K562 (cell line): ENCODE measurements at regions not wholly inside any gene's neighbourhood (a gene's known extent, or its start where the extent isn't known, plus 50 kb on each side); places are given as distances from the start of the nearest gene placed in this dataset.

ENCODE experiments used
- ATAC-seq: fragments of 200-7000 bp; cut with Tn5 transposase; 3 replicates; pipeline ENCODE4 v1.9.1; 2020; ENCODE audit warnings: moderate library complexity
- BruUV-seq: library from RNA; stranded (reverse); fragments of 400-500 nt; replicated peaks from 2 replicates; lab custom pipeline; 2021; lab: Mats Ljungman, UMichigan
- CTCF ChIA-PET: fragments of 300-600 bp; formaldehyde crosslinking; extraction: SDS; loops from one replicate; lab custom pipeline; 2021; ENCODE audit warnings: low intra/inter-chr PET ratio; lab: Yijun Ruan, JAX
- POLR2A ChIA-PET: fragments of 300-600, 350-650 bp; sonication (Branson Sonifier 250); formaldehyde crosslinking; extraction: SDS; loops from one replicate; lab custom pipeline; 2021; ENCODE audit warnings: antibody characterized with exemption, inconsistent platforms; lab: Yijun Ruan, JAX
- DNase-seq, 4 experiments: peaks; one replicate each; pipeline versions ENCODE4 v3.0.0 to v3.0.0-alpha.2; 2011 to 2018; ENCODE audit warnings: low spot score in 3 of 4, mixed read lengths in 3 of 4; ENCODE audit errors: extremely low read depth in 1 of 4
- FAIRE-seq: peaks from 2 replicates; lab custom pipeline; 2011; peaks lifted over from hg19 to GRCh38; lab: Jason Lieb, UNC
- H2AFZ ChIP-seq: 2 replicates; pipeline ENCODE4 v1.6.0; 2011; ENCODE audit warnings: low read depth, low read length, control low read depth, inconsistent platforms
- H3K27ac ChIP-seq: fragments of 200-600 bp; 3 replicates; pipeline ENCODE4 v1.8.0; 2011; ENCODE audit warnings: low read depth, mild to moderate bottlenecking, control low read depth, inconsistent platforms, low read length, moderate library complexity, mixed read lengths; ENCODE audit errors: extremely low read depth
- H3K27me3 ChIP-seq, 2 experiments: fragments of 300-600 bp in 1 of 2; 2 replicates in 1 of 2; 3 replicates in 1 of 2; pipeline versions ENCODE4 v1.6.0 to v1.8.0; 2011; ENCODE audit warnings: inconsistent platforms in 2 of 2, low read length in 2 of 2, mild to moderate bottlenecking in 1 of 2, mixed read lengths in 1 of 2, moderate library complexity in 1 of 2; ENCODE audit not compliant: control insufficient read depth in 2 of 2, insufficient read depth in 2 of 2
- H3K36me3 ChIP-seq: fragments of 300-600 bp; 3 replicates; pipeline ENCODE4 v1.8.0; 2011; ENCODE audit warnings: mild to moderate bottlenecking, low read length, inconsistent platforms; ENCODE audit not compliant: control insufficient read depth, insufficient read depth
- H3K4me1 ChIP-seq, 2 experiments: fragments of 200-600 bp in 1 of 2; replicated peaks in 1 of 2; 2 replicates in 1 of 2; 3 replicates in 1 of 2; pipeline versions ENCODE4 v1.5.1 to v1.8.0; 2011; ENCODE audit warnings: inconsistent platforms in 2 of 2, low read length in 2 of 2, mild to moderate bottlenecking in 1 of 2, mixed read lengths in 1 of 2, moderate library complexity in 1 of 2; ENCODE audit not compliant: control insufficient read depth in 2 of 2, insufficient read depth in 2 of 2
- H3K4me2 ChIP-seq: 2 replicates; pipeline ENCODE4 v1.6.1; 2011; ENCODE audit warnings: low read length, control low read depth, inconsistent platforms, mixed read lengths; ENCODE audit not compliant: insufficient read depth
- H3K4me3 ChIP-seq: fragments of 200-600 bp; sonication (generic), shearing (Covaris generic); 2 replicates; pipeline ENCODE4 v1.5.1; 2016; ENCODE audit warnings: control low read depth, inconsistent platforms
- H3K79me2 ChIP-seq: fragments of 200-600 bp; 3 replicates; pipeline ENCODE4 v1.8.0; 2011; ENCODE audit warnings: low read length, inconsistent platforms; ENCODE audit not compliant: control insufficient read depth, insufficient read depth
- H3K9ac ChIP-seq, 2 experiments: 2 replicates each; pipeline versions ENCODE4 v1.6.0 to v1.6.1; 2011; ENCODE audit warnings: low read depth in 2 of 2, low read length in 2 of 2, control low read depth in 1 of 2, inconsistent platforms in 1 of 2, mild to moderate bottlenecking in 1 of 2, mixed read lengths in 1 of 2; ENCODE audit not compliant: insufficient read depth in 1 of 2
- H3K9me1 ChIP-seq: one replicate; pipeline ENCODE4 v1.6.0; 2011; ENCODE audit warnings: inconsistent platforms, mild to moderate bottlenecking, low read length, moderate library complexity; ENCODE audit not compliant: control insufficient read depth, insufficient read depth
- H3K9me3 ChIP-seq: replicated peaks from 2 replicates; pipeline ENCODE4 v1.5.1; 2011; ENCODE audit warnings: low read depth, low read length, inconsistent platforms; ENCODE audit not compliant: control insufficient read depth, insufficient read depth
- H4K20me1 ChIP-seq: replicated peaks from 2 replicates; pipeline ENCODE4 v1.6.1; 2011; ENCODE audit warnings: low read length, inconsistent platforms, mixed read lengths; ENCODE audit not compliant: control insufficient read depth, insufficient read depth
- EHMT2 ChIP-seq: fragments of 450-650 bp; IDR thresholded peaks from 2 replicates; pipeline ENCODE4 v1.6.1; 2018; ENCODE audit warnings: antibody characterized with exemption
- GATAD2A ChIP-seq: fragments of 450-650 bp; IDR thresholded peaks from 2 replicates; pipeline ENCODE4 v1.6.1; 2017
- GTF3C2 ChIP-seq: IDR thresholded peaks from 3 replicates; pipeline ENCODE4 v1.6.1; 2011; ENCODE audit warnings: borderline replicate concordance, mild to moderate bottlenecking, moderate library complexity; ENCODE audit not compliant: insufficient read length; ENCODE audit errors: extremely low read depth
- JUNB ChIP-seq: fragments of 450-650 bp; formaldehyde crosslinking; conservative IDR thresholded peaks from 2 replicates; pipeline ENCODE4 v1.4.0; 2020; ENCODE audit warnings: mild to moderate bottlenecking
- MAFK ChIP-seq: IDR thresholded peaks from 2 replicates; pipeline ENCODE4 v1.6.1; 2011; ENCODE audit warnings: low read length, improper control_type of control experiment
- MLLT1 ChIP-seq, 2 experiments: fragments of 450-650 bp; IDR thresholded peaks; 2 replicates each; pipeline ENCODE4 v1.6.1; 2016
- SNRNP70 ChIP-seq: fragments of 200-400 bp; formaldehyde crosslinking; optimal IDR thresholded peaks from 2 replicates; pipeline ENCODE3; 2017; ENCODE audit warnings: low read depth, low read length
- SP1 ChIP-seq: sonication (generic); formaldehyde crosslinking; IDR thresholded peaks from 2 replicates; pipeline ENCODE4 v1.8.1; 2022; ENCODE audit warnings: mild to moderate bottlenecking, missing genetic modification reagents
- ZFP30 ChIP-seq: fragments of 250-450 bp; sonication (Bioruptor Pico); IDR thresholded peaks from 2 replicates; pipeline ENCODE4 v1.8.0; 2022; ENCODE audit warnings: moderate library complexity, mild to moderate bottlenecking, inconsistent platforms, borderline replicate concordance
- ZNF143 ChIP-seq: sonication (generic); formaldehyde crosslinking; IDR thresholded peaks from 2 replicates; pipeline ENCODE4 v1.9.0; 2022; ENCODE audit warnings: mild to moderate bottlenecking, missing genetic modification reagents
- ZNF3 ChIP-seq: fragments of 250-450 bp; sonication (Bioruptor Pico); IDR thresholded peaks from 2 replicates; pipeline ENCODE4 v1.5.0; 2021; ENCODE audit warnings: mild to moderate bottlenecking, moderate library complexity
- ZNF512 ChIP-seq: IDR thresholded peaks from 2 replicates; pipeline ENCODE4 v1.6.1; 2016; ENCODE audit warnings: missing genetic modification characterization, missing compliant biosample characterization
- WGBS: fragments of 100-300 bp; shearing (Covaris generic); methylation state at CpG from one replicate; pipeline ENCODE4 v1.1.6; 2016; ENCODE audit warnings: low coverage, mixed read lengths; ENCODE audit not compliant: insufficient coverage; ENCODE audit errors: missing lambda C conversion rate; 5-methylcytosine and 5-hydroxymethylcytosine counted together
- in situ Hi-C: fragments of 300-500 bp; cut with MboI; formaldehyde crosslinking; loops from 4 replicates; pipeline ENCODE4 v1.15.0; 2018; ENCODE audit warnings: inconsistent platforms, mixed read lengths
- intact Hi-C: fragments of 100-400 bp; cut with micrococcal nuclease; formaldehyde crosslinking; loops from 2 replicates; pipeline ENCODE4 v1.14.2; 2022

GRCh38 chr2:63785096-63785495, 56.6 kb upstream of the UGP2 start:
- ChIA-PET CTCF (no interaction called here), POLR2A (no interaction called here)
- no peaks in the 10 kb centered on the region for H3K4me1 ChIP-seq
- H4K20me1 ChIP-seq = no peaks in the 10 kb centered on the region
- BruUV-seq = no TSS peak
- FAIRE-seq (no peak), ATAC-seq (no peak), DNase-seq (no peak)
- intact Hi-C loops (no loop called here), in situ Hi-C loops (no loop called here)
- no peak overlapping the region for H3K27ac ChIP-seq
- no peak for TF ChIP-seq ZNF512 (tag)
- no peak for TF ChIP-seq SNRNP70
- no peak for TF ChIP-seq EHMT2
- TF ChIP-seq MAFK = no peak
- no peak for TF ChIP-seq MLLT1 (IDR thresholded peaks at IDR 0.05)
- TF ChIP-seq GATAD2A = no peak
- TF ChIP-seq JUNB = no peak
- no peak for TF ChIP-seq SP1 (CRISPR knock-in tag)
- no peak for TF ChIP-seq GTF3C2
- TF ChIP-seq ZNF143 = no peak
- no peak for TF ChIP-seq ZNF3 (CRISPR knock-in tag)
- no peak for TF ChIP-seq ZFP30 (CRISPR knock-in tag)
- H3K36me3 ChIP-seq = no peaks in the 10 kb centered on the region
- no peak overlapping the region for H3K4me2 ChIP-seq
- H2AFZ ChIP-seq = no peak overlapping the region
- 0% methylated on average over 1 of the region's 1 CpG for WGBS
- H3K9me1 ChIP-seq = no peaks in the 10 kb centered on the region
- H3K9ac ChIP-seq = no peak overlapping the region
- no peak overlapping the region for H3K4me3 ChIP-seq
- no peaks in the 10 kb centered on the region for H3K79me2 ChIP-seq
- H3K9me3 ChIP-seq = no peaks in the 10 kb centered on the region
- no peaks in the 10 kb centered on the region for H3K27me3 ChIP-seq
